GM23248 (cell line): ENCODE measurements at regions not wholly inside any gene's neighbourhood (a gene's known extent, or its start where the extent isn't known, plus 50 kb on each side); places are given as distances from the start of the nearest gene placed in this dataset.

ENCODE experiments used
- DNase-seq: peaks from one replicate; pipeline ENCODE4 v3.0.0-alpha.2; 2015
- H2AFZ ChIP-seq: fragments of 200-600 bp; sonication (generic); 2 replicates; pipeline ENCODE4 v1.6.1; 2016; ENCODE audit warnings: antibody characterized with exemption
- H3F3A ChIP-seq: fragments of 200-600 bp; sonication (generic); 2 replicates; pipeline ENCODE4 v1.6.1; 2016; ENCODE audit warnings: mild to moderate bottlenecking, antibody characterized with exemption, mixed run types; ENCODE audit not compliant: insufficient read depth
- H3K27ac ChIP-seq: fragments of 200-600 bp; sonication (generic); 2 replicates; pipeline ENCODE4 v1.5.1; 2016; ENCODE audit warnings: mild to moderate bottlenecking
- H3K27me3 ChIP-seq: fragments of 200-600 bp; sonication (generic); replicated peaks from 2 replicates; pipeline ENCODE4 v1.6.1; 2016; ENCODE audit warnings: mild to moderate bottlenecking; ENCODE audit not compliant: insufficient read depth
- H3K36me3 ChIP-seq: fragments of 200-600 bp; sonication (generic); 2 replicates; pipeline ENCODE4 v1.6.1; 2016; ENCODE audit warnings: low read depth, mild to moderate bottlenecking
- H3K4me1 ChIP-seq: fragments of 200-600 bp; sonication (generic); 2 replicates; pipeline ENCODE4 v1.6.1; 2016; ENCODE audit warnings: mild to moderate bottlenecking; ENCODE audit not compliant: insufficient read depth
- H3K4me2 ChIP-seq: fragments of 200-600 bp; sonication (generic); one replicate; pipeline ENCODE4 v1.6.1; 2016; ENCODE audit warnings: mild to moderate bottlenecking; ENCODE audit not compliant: unreplicated experiment
- H3K4me3 ChIP-seq: fragments of 200-600 bp; sonication (generic); 2 replicates; pipeline ENCODE4 v1.5.1; 2016; ENCODE audit warnings: mild to moderate bottlenecking
- H3K79me2 ChIP-seq: fragments of 200-600 bp; sonication (generic); 2 replicates; pipeline ENCODE4 v1.6.1; 2016; ENCODE audit warnings: mild to moderate bottlenecking; ENCODE audit not compliant: insufficient read depth
- H3K9ac ChIP-seq: fragments of 200-600 bp; sonication (generic); 2 replicates; pipeline ENCODE4 v1.6.1; 2016; ENCODE audit warnings: mild to moderate bottlenecking
- H3K9me2 ChIP-seq: fragments of 200-600 bp; sonication (generic); 2 replicates; pipeline ENCODE4 v1.6.1; 2016; ENCODE audit warnings: mixed run types, mild to moderate bottlenecking, moderate library complexity; ENCODE audit not compliant: insufficient read depth
- H3K9me3 ChIP-seq: fragments of 200-600 bp; sonication (generic); one replicate; pipeline ENCODE4 v1.6.1; 2017; ENCODE audit warnings: low read depth
- H4K20me1 ChIP-seq: fragments of 200-600 bp; sonication (generic); 2 replicates; pipeline ENCODE4 v1.6.0; 2016; ENCODE audit not compliant: insufficient read depth
- EZH2 ChIP-seq: fragments of 200-600 bp; sonication (generic); IDR thresholded peaks from 2 replicates; pipeline ENCODE4 v1.6.1; 2018; ENCODE audit warnings: antibody characterized with exemption, mild to moderate bottlenecking; ENCODE audit not compliant: insufficient read depth, poor library complexity, severe bottlenecking
- EZH2phosphoT487 ChIP-seq: fragments of 200-600 bp; sonication (generic); IDR thresholded peaks from 2 replicates; pipeline ENCODE4 v1.6.1; 2018; ENCODE audit warnings: antibody characterized with exemption, moderate library complexity, mild to moderate bottlenecking, low read depth; ENCODE audit not compliant: insufficient read depth
- WGBS, 2 experiments: methylation state at CpG; one replicate each; pipeline ENCODE4 v1.1.6; 2015 to 2017; ENCODE audit warnings: low lambda C conversion rate in 2 of 2, low coverage in 1 of 2; ENCODE audit errors: missing lambda C conversion rate in 2 of 2; 5-methylcytosine and 5-hydroxymethylcytosine counted together
- in situ Hi-C: fragments of 300-500 bp; cut with MboI; formaldehyde crosslinking; loops from 2 replicates; pipeline ENCODE4 v1.15.0; 2020

DNA sequence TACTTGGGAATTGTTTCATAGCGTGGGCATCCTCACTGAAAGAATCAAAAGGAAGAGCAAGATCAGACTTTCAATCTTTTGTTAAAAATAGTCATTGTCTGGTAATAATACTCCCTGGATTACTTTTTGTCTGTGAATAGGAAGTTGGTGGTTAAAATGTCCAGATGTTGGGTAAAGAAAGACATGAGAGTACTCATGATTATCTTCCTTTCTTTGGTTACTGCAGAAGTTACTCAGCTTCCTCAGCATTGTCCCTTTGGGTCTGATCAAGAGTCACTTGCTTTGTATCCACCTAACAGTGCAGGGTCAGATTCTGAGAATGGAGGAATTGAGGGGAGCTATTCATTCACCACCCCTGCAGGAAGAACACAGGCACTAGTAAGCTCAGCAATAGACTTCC is 54.6 kb downstream of the RIN2 start:
- Histone ChIP-seq H3K79me2 (no peaks in the 10 kb centered on the region), H3K9me3 (no peaks in the 10 kb centered on the region), H3K27me3 (no peaks in the 10 kb centered on the region), H2AFZ (no peak overlapping the region), H3K27ac (peak overlapping the region; percentile 51), H3K9me2 (no peaks in the 10 kb centered on the region), H4K20me1 (no peaks in the 10 kb centered on the region), H3K4me1 (peaks cover 58% of the 10 kb centered on the region), H3K4me3 (no peak overlapping the region), H3F3A (peaks cover 55% of the 10 kb centered on the region), H3K4me2 (peak overlapping the region; percentile 15), H3K9ac (no peak overlapping the region), H3K36me3 (no peaks in the 10 kb centered on the region)
- TF ChIP-seq EZH2phosphoT487 (no peak), EZH2 (no peak)
- 81 to 87% methylated on average over 1 of the region's 1 CpG for WGBS, 2 experiments
- peak; percentile 32 for DNase-seq
- in situ Hi-C loops = no loop called here

GRCh38 chr20:19813846-19814640 is 56.0 kb downstream of the RIN2 start:
- 5 to 9% methylated on average over 8 to 9 of the region's 9 CpGs for WGBS, 2 experiments
- Histone ChIP-seq H3K9ac (peak overlapping the region; percentile 77), H3K4me3 (no peak overlapping the region), H3K36me3 (no peaks in the 10 kb centered on the region), H3F3A (peaks cover 57% of the 10 kb centered on the region), H3K27ac (peak overlapping the region; percentile 94), H3K27me3 (no peaks in the 10 kb centered on the region), H3K9me3 (no peaks in the 10 kb centered on the region), H3K4me2 (peak overlapping the region; percentile 66), H3K9me2 (no peaks in the 10 kb centered on the region), H3K4me1 (peaks cover 65% of the 10 kb centered on the region), H4K20me1 (no peaks in the 10 kb centered on the region), H2AFZ (no peak overlapping the region), H3K79me2 (no peaks in the 10 kb centered on the region)
- peak; percentile 70 for DNase-seq
- TF ChIP-seq EZH2 (no peak), EZH2phosphoT487 (no peak)
- in situ Hi-C loops = no loop called here

GRCh38 chr20:19815553-19815991 is 57.5 kb downstream of the RIN2 start:
- H3K4me2 ChIP-seq = peak overlapping the region; percentile 66
- in situ Hi-C loops = no loop called here
- peak overlapping the region; percentile 44 for H3K4me3 ChIP-seq
- H4K20me1 ChIP-seq = no peaks in the 10 kb centered on the region
- H3K4me1 ChIP-seq = peaks cover 65% of the 10 kb centered on the region
- H3K9ac ChIP-seq = peak overlapping the region; percentile 77
- H3F3A ChIP-seq = peaks cover 57% of the 10 kb centered on the region
- H3K9me2 ChIP-seq = no peaks in the 10 kb centered on the region
- DNase-seq = peak; percentile 99
- H3K27ac ChIP-seq = peak overlapping the region; percentile 94
- 0 to 1% methylated on average over 8 of the region's 8 CpGs for WGBS, 2 experiments
- no peaks in the 10 kb centered on the region for H3K27me3 ChIP-seq
- H3K9me3 ChIP-seq = no peaks in the 10 kb centered on the region
- H3K36me3 ChIP-seq = no peaks in the 10 kb centered on the region
- no peak overlapping the region for H2AFZ ChIP-seq
- H3K79me2 ChIP-seq = no peaks in the 10 kb centered on the region
- TF ChIP-seq EZH2phosphoT487 (no peak), EZH2 (no peak)

DNA sequence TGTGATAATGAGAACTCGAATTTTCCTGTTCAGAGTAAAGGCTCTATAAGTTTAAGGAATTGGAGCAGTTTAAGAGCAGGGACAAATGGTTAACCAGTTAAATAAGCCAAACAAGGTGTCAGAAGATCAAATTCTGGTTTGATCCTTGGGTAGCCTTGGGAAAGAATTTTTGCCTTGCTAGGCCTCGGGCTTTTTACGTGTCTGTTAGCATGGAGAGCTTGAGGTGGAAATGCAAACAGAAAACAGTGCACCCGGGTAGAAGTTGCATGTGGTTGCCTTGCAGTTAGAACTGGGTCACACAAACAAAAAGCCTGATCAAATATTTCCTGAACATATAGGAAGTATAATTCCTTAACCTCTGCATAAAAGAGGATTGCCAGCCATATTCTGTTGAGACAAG is 58.3 kb downstream of the RIN2 start:
- Histone ChIP-seq H3K36me3 (no peaks in the 10 kb centered on the region), H3F3A (peaks cover 56% of the 10 kb centered on the region), H3K4me3 (no peak overlapping the region), H3K9me3 (no peaks in the 10 kb centered on the region), H2AFZ (no peak overlapping the region), H3K4me2 (peak overlapping the region; percentile 55), H3K9me2 (no peaks in the 10 kb centered on the region), H3K4me1 (peaks cover 65% of the 10 kb centered on the region), H3K79me2 (no peaks in the 10 kb centered on the region), H4K20me1 (no peaks in the 10 kb centered on the region), H3K9ac (peak overlapping the region; percentile 63), H3K27ac (peak overlapping the region; percentile 94), H3K27me3 (no peaks in the 10 kb centered on the region)
- no peak for DNase-seq
- WGBS, 2 experiments = 98 to 100% methylated on average over 4 of the region's 4 CpGs
- TF ChIP-seq EZH2 = no peak
- TF ChIP-seq EZH2phosphoT487 = no peak
- in situ Hi-C loops = no loop called here
